ENCODE measurements at regions not wholly inside any gene's neighbourhood (a gene's known extent, or its start where the extent isn't known, plus 50 kb on each side); places are given as distances from the start of the nearest gene placed in this dataset.

DNA sequence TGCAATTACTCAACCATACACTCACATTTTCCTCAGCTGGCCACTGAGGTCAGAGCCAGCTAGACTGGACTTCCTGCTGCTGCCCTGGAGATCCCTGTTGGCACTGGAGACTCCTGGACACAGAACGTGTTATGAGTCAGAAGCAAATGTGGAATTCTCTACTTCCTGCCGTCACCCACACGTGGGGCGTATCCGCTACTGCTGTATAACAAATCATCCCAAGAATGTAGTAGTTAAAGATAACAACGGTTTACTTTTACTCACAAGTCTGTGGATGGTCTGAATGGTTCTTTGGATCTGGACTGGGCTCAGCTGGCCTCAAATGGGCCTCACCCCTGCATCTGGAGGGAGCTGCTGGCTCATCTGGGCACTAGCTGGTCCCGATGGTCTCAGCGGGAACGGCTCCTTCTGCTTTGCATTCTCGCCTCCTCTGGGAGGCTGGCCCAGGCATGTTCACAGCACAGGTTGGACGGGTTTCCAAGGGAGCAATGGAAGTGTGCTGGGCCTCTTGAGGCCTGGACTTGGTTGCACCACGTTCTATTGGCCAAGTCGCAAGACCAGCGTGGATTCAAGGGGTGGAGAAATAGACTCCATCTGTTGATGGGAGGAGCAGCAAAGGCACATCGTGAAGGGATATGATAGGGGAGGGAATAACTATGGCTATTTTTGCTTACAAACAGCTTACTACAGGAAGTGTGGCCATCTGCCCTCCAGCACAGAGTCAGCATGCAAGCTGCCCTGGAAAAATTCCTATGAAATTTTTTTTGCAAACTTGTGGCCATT is 118.5 kb downstream of the SNX5 start (continued):
- TF ChIP-seq HOXA3 (CRISPR knock-in tag; IDR thresholded peaks at IDR 0.05) (no peak), THAP11 (CRISPR knock-in tag; IDR thresholded peaks at IDR 0.05) (no peak; the same call in 1 of the 2 replicates), ZNF337 (CRISPR knock-in tag; IDR thresholded peaks at IDR 0.05; ENCODE audit: borderline replicate concordance, low read depth) (no peak), NFYC (CRISPR knock-in tag; IDR thresholded peaks at IDR 0.05) (no peak), FOXC1 (CRISPR knock-in tag; IDR thresholded peaks at IDR 0.05; ENCODE audit: borderline replicate concordance) (no peak), MED1 (CRISPR knock-in tag; IDR thresholded peaks at IDR 0.05) (0 out of 2 replicates have a peak, but pooled peaks have one; percentile 36), ZNF629 (CRISPR knock-in tag; conservative IDR thresholded peaks at IDR 0.05) (no peak), NR2F6 (IDR thresholded peaks at IDR 0.05) (no peak), NR2F6 (CRISPR knock-in tag; IDR thresholded peaks at IDR 0.05) (no peak), RFXAP (CRISPR knock-in tag; IDR thresholded peaks at IDR 0.05; ENCODE audit: borderline replicate concordance) (no peak), FIP1L1 (IDR thresholded peaks at IDR 0.05; ENCODE audit: borderline replicate concordance, insufficient read depth, low read depth, low read length) (no peak), DNMT1 (CRISPR knock-in tag; IDR thresholded peaks at IDR 0.05) (0 out of 2 replicates have a peak, but pooled peaks have one; percentile 33), ZBTB33 (CRISPR knock-in tag; IDR thresholded peaks at IDR 0.05) (peak; percentile 95), WIZ (CRISPR knock-in tag; IDR thresholded peaks at IDR 0.05) (peak; percentile 80; the same call in 1 of the 2 replicates), CBX2 (IDR thresholded peaks at IDR 0.05; ENCODE audit: low read depth, low read length) (no peak), CBX2 (CRISPR knock-in tag; IDR thresholded peaks at IDR 0.05; ENCODE audit: low read depth) (no peak), ETV6 (CRISPR knock-in tag; conservative IDR thresholded peaks at IDR 0.05) (no peak), FOXA3 (CRISPR knock-in tag; IDR thresholded peaks at IDR 0.05) (peak; percentile 24; the same call in 1 of the 2 replicates), HMGA1 (CRISPR knock-in tag; conservative IDR thresholded peaks at IDR 0.05) (no peak), ZNF768 (CRISPR knock-in tag; IDR thresholded peaks at IDR 0.05) (peak; percentile 52; the same call in 1 of the 2 replicates), ZNF207 (IDR thresholded peaks at IDR 0.05; ENCODE audit: borderline replicate concordance) (no peak), XRCC5 (optimal IDR thresholded peaks at IDR 0.05; ENCODE audit: low read length) (no peak), ZNF160 (CRISPR knock-in tag; IDR thresholded peaks at IDR 0.05) (no peak), ZNF800 (CRISPR knock-in tag; IDR thresholded peaks at IDR 0.05) (no peak)
- TF ChIP-seq, protein P1, sequence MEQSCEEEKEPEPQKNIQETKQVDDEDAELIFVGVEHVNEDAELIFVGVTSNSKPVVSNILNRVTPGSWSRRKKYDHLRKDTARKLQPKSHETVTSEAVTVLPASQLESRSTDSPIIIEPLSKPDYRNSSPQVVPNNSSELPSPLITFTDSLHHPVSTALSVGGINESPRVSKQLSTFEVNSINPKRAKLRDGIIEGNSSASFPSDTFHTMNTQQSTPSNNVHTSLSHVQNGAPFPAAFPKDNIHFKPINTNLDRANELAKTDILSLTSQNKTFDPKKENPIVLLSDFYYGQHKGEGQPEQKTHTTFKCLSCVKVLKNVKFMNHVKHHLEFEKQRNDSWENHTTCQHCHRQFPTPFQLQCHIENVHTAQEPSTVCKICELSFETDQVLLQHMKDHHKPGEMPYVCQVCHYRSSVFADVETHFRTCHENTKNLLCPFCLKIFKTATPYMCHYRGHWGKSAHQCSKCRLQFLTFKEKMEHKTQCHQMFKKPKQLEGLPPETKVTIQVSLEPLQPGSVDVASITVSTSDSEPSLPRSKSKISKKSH (CRISPR knock-in tag; IDR thresholded peaks at IDR 0.05; ENCODE audit: borderline replicate concordance): peak; percentile 59; the same call in 1 of the 2 replicates

Data from HepG2 (cell line).